Right lobe of liver (tissue), 6 donors: ENCODE measurements at regions not wholly inside any gene's neighbourhood (a gene's known extent, or its start where the extent isn't known, plus 50 kb on each side); places are given as distances from the start of the nearest gene placed in this dataset.

Source experiments
- ATAC-seq, 4 donors: fragments of 200-7000 bp; cut with Tn5 transposase; one replicate each; pipeline ENCODE4 v1.9.1; 2020; ENCODE audit warnings: mild to moderate bottlenecking in 4 of 4, moderate library complexity in 4 of 4
- DNase-seq, 3 donors: peaks; one replicate each; pipeline ENCODE4 v3.0.0-alpha.2; 2020
- H3K27ac ChIP-seq, 3 donors: fragments of 200-600 bp; one replicate each; pipeline ENCODE4 v1.8.0; 2022
- H3K27me3 ChIP-seq, 2 donors: fragments of 200-600 bp; one replicate each; pipeline ENCODE4 v1.8.0; 2022
- H3K36me3 ChIP-seq, 4 donors: fragments of 200-600 bp; sonication (generic) in 1 of 4; one replicate each; pipeline versions ENCODE4 v1.5.1 to v1.8.0; 2017 to 2022; ENCODE audit warnings: control low read depth in 1 of 4
- H3K4me1 ChIP-seq, 4 donors: fragments of 200-600 bp; sonication (generic) in 1 of 4; one replicate each; pipeline versions ENCODE4 v1.5.1 to v1.8.0; 2017 to 2022; ENCODE audit warnings: control low read depth in 1 of 4
- H3K4me3 ChIP-seq, 3 donors: fragments of 200-600 bp; one replicate each; pipeline ENCODE4 v1.8.0; 2022
- H3K9me3 ChIP-seq, 4 donors: fragments of 200-600 bp; sonication (generic) in 1 of 4; one replicate each; pipeline versions ENCODE4 v1.5.1 to v1.8.0; 2017 to 2022; ENCODE audit warnings: control low read depth in 1 of 4
- POLR2A ChIP-seq: fragments of 450-650 bp; IDR thresholded peaks from one replicate; pipeline ENCODE4 v1.6.1; 2017; ENCODE audit warnings: antibody characterized with exemption, mild to moderate bottlenecking
- whole genome bisulfite sequencing: methylation state at CpG from one replicate; pipeline ENCODE4 v1.1.6; 2018; ENCODE audit warnings: low coverage, low lambda C conversion rate; ENCODE audit not compliant: insufficient coverage; ENCODE audit errors: missing lambda C conversion rate; 5-methylcytosine and 5-hydroxymethylcytosine counted together
- intact Hi-C, 2 donors: fragments of 100-400 bp; cut with DNase I; formaldehyde crosslinking; loops; one replicate each; pipeline versions ENCODE4 v1.11.2 to v1.14.1; 2022
- TF ChIP-seq, protein P1 (sequence below), 4 donors: fragments of 200-600 bp in 3 of 4; fragments of 450-650 bp in 1 of 4; IDR thresholded peaks; one replicate each; pipeline versions ENCODE4 v1.5.1 to v1.8.0; 2016 to 2022; ENCODE audit warnings: antibody characterized with exemption in 4 of 4, mild to moderate bottlenecking in 2 of 4
- donor health status: DM: no; HTN: yes; CAD: no.
- donor health status: DM: no; HTN: no; CAD: no.
- donor health status: DM: no; HTN: no; CAD: no.
- donor health status: DM: no; HTN: yes; CAD: no.
- donor health status: DM: no; HTN: yes; CAD: no.

DNA sequence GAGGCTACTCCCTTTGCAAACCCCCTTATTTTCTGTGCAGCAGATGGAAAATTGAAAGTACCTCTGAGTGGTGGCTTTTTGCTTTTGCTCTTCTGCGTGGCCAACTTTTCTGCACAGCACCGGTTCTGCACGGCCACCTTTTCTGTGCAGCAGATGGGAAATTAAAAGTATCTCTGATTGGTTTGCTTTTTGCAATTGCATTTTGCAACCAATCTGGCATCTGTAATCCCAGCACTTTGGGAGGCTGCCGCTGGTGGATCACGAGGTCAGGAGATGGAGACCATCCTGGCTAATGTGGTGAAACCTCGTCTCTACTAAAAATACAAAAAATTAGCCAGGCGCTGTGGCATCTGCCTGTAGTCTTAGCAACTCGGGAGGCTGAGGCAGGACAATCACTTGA, 79.5 kb upstream of the CHMP2B start:
- peak in 3 of 4 donors; percentile 49 to 80 (median 50) for ATAC-seq
- no peak for DNase-seq
- Histone ChIP-seq H3K27ac (no peak overlapping the region), H3K9me3 (no peaks in the 10 kb centered on the region), H3K4me1 (peaks cover 0 to 17% (median 7%) of the 10 kb centered on the region in 4 donors), H3K36me3 (no peaks in the 10 kb centered on the region), H3K27me3 (no peaks in the 10 kb centered on the region), H3K4me3 (peak overlapping the region in 2 of 3 donors; percentile 12 to 13)
- 23% methylated on average over 8 of the region's 8 CpGs for WGBS
- intact Hi-C loops, result no loop called here
- TF ChIP-seq POLR2A, result no peak
- TF ChIP-seq, protein P1, sequence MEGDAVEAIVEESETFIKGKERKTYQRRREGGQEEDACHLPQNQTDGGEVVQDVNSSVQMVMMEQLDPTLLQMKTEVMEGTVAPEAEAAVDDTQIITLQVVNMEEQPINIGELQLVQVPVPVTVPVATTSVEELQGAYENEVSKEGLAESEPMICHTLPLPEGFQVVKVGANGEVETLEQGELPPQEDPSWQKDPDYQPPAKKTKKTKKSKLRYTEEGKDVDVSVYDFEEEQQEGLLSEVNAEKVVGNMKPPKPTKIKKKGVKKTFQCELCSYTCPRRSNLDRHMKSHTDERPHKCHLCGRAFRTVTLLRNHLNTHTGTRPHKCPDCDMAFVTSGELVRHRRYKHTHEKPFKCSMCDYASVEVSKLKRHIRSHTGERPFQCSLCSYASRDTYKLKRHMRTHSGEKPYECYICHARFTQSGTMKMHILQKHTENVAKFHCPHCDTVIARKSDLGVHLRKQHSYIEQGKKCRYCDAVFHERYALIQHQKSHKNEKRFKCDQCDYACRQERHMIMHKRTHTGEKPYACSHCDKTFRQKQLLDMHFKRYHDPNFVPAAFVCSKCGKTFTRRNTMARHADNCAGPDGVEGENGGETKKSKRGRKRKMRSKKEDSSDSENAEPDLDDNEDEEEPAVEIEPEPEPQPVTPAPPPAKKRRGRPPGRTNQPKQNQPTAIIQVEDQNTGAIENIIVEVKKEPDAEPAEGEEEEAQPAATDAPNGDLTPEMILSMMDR (IDR thresholded peaks at IDR 0.05), result no peak

DNA sequence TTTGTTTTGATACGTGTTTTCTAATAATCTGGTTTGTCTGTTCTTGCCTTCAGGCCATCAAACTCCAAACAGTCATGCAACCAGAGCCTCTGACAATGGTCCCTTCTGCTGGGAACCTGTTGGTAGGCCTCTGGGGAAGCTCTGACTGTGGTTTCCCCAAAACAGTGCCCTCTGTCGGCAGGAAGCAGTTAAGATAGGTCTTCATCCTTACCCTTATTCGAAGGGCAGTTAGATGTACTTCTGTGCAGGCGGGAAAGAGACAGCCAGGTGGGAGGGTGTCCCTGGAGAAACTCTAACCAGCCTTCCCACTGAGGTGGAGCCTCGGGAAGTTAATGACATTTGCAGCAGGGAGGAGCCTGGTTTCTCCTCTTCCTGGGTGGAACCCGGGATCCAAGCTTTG, 81.6 kb upstream of the CHMP2B start:
- intact Hi-C loops, result no loop called here
- peak in 1 of 4 donors; percentile 30 for ATAC-seq

DNA sequence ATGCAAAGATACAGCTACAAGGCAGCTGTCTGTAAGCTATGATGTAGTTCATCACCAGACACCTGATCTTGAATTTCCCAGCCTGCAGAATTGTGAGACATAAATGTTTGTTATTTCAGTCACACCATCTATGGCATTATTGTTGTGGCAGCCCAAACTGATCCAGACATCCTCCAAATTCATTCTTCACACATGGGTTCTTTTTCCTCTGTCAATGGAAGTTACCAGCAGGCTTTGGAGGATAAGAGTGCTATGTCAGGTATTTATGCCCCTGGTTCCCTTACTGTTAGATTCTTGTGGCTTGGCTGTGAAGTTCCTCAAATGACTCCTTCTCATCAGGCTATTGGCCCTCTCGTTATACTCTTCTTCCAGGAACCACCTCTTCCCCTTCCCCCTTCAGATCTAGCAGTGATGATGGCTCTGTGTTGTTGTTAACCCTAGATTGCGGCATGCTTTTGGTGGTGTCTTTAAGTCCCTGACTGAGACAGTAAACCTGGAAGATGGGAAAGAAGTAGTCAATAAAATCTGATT, 91.0 kb upstream of the CHMP2B start:
- Histone ChIP-seq H3K36me3 (no peaks in the 10 kb centered on the region), H3K27me3 (no peaks in the 10 kb centered on the region), H3K27ac (no peak overlapping the region), H3K4me1 (no peaks in the 10 kb centered on the region), H3K9me3 (no peaks in the 10 kb centered on the region), H3K4me3 (no peak overlapping the region)
- 66% methylated on average over 2 of the region's 2 CpGs for WGBS
- intact Hi-C loops, result no loop called here
- TF ChIP-seq, protein P1 (IDR thresholded peaks at IDR 0.05), result no peak
- no peak for TF ChIP-seq POLR2A
- DNase-seq (no peak), ATAC-seq (no peak)

More for the DNA sequence above, 81.6 kb upstream of the CHMP2B start:
- DNase-seq, result no peak
- H3K4me3 ChIP-seq, result no peak overlapping the region
- no peak overlapping the region for H3K27ac ChIP-seq
- WGBS, result 28% methylated on average over 3 of the region's 6 CpGs
- H3K9me3 ChIP-seq, result no peaks in the 10 kb centered on the region
- H3K27me3 ChIP-seq, result no peaks in the 10 kb centered on the region
- peaks cover 0 to 17% (median 7%) of the 10 kb centered on the region in 4 donors for H3K4me1 ChIP-seq
- H3K36me3 ChIP-seq, result no peaks in the 10 kb centered on the region
- no peak for TF ChIP-seq POLR2A
- TF ChIP-seq, protein P1 (IDR thresholded peaks at IDR 0.05), result peak in 1 of 4 donors; percentile 16

DNA sequence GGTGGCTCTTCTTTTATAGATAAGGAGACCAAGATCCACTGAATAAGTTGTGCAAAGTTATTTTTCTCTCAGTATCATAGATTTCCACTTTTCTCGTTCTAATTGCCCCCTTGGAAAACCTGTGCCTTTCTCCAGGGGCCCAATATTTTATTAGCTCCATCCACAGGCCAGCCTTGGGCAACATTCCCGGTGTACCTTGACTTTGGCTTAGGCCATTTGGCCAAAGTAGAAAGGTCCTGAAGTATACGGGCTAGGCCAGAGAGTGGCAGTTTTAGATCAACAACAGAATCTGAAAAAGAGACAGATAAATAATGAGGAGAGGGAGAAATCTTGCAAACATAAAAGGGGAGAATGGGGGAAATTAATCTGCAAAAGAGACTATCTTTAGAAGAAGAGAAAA, 91.7 kb upstream of the CHMP2B start:
- WGBS, result 30% methylated on average over 3 of the region's 3 CpGs
- DNase-seq (peak in 2 of 3 donors; percentile 28 to 65), ATAC-seq (peak; percentile 67 to 88 (median 84))
- no peaks in the 10 kb centered on the region for H3K9me3 ChIP-seq
- H3K27ac ChIP-seq, result no peak overlapping the region
- no peaks in the 10 kb centered on the region for H3K36me3 ChIP-seq
- no peaks in the 10 kb centered on the region for H3K27me3 ChIP-seq
- TF ChIP-seq POLR2A, result no peak
- TF ChIP-seq, protein P1 (IDR thresholded peaks at IDR 0.05), result no peak
- intact Hi-C loops, result no loop called here
- H3K4me1 ChIP-seq, result no peaks in the 10 kb centered on the region
- no peak overlapping the region for H3K4me3 ChIP-seq
